ENCODE measurements at regions not wholly inside any gene's neighbourhood (a gene's known extent, or its start where the extent isn't known, plus 50 kb on each side); places are given as distances from the start of the nearest gene placed in this dataset.
A peak's percentile ranks its signal among the peaks of the same experiment; 100 is the strongest.

GRCh38 chr3:150146991-150147761 lies 176.5 kb upstream of the PFN2 start:
- FAIRE-seq (peak; percentile 86), DNase-seq (ENCODE audit: low read depth, low spot score) (peak; percentile 26)
- Histone ChIP-seq H3K27ac (ENCODE audit: control insufficient read depth, insufficient read depth, low read length) (peak overlapping the region; percentile 17), H3K36me3 (ENCODE audit: control insufficient read depth in 2 of 2, extremely low read depth in 1 of 2, insufficient read depth in 2 of 2, low read length in 2 of 2) (no peaks in the 10 kb centered on the region), H3K4me1 (ENCODE audit: control insufficient read depth, extremely low read depth, insufficient read depth, low read length) (peaks cover 19% of the 10 kb centered on the region), H2AFZ (ENCODE audit: control insufficient read depth, low read length) (peak overlapping the region; percentile 81), H3K9me1 (ENCODE audit: control insufficient read depth, extremely low read depth, insufficient read depth, low read length) (no peaks in the 10 kb centered on the region), H4K20me1 (ENCODE audit: control insufficient read depth, extremely low read depth, insufficient read depth, low read length) (no peaks in the 10 kb centered on the region), H3K4me2 (ENCODE audit: control insufficient read depth, extremely low read depth, insufficient read depth, low read depth, low read length) (peak overlapping the region; percentile 73), H3K9ac (ENCODE audit: control insufficient read depth, extremely low read depth, insufficient read depth, low read length) (peak overlapping the region; percentile 6), H3K4me3 (ENCODE audit: control insufficient read depth in 2 of 3, extremely low read depth in 1 of 3, insufficient read depth in 2 of 3, low read depth in 1 of 3, low read length in 3 of 3) (peak overlapping the region in 1 of 3 experiments; percentile 25), H3K9me3 (ENCODE audit: control insufficient read depth, low read depth, low read length) (no peaks in the 10 kb centered on the region), H3K79me2 (ENCODE audit: control insufficient read depth, insufficient read depth, low read length) (no peaks in the 10 kb centered on the region), H3K27me3 (ENCODE audit: control insufficient read depth, extremely low read depth, insufficient read depth, low read length) (no peaks in the 10 kb centered on the region)
- TF ChIP-seq EZH2 (IDR thresholded peaks at IDR 0.05; ENCODE audit: low read length): no peak
- dilution Hi-C loops (cut with MboI; ENCODE audit: extremely low pct_ligation_motif_present, low sequenced_read_pairs): no loop called here

DNA sequence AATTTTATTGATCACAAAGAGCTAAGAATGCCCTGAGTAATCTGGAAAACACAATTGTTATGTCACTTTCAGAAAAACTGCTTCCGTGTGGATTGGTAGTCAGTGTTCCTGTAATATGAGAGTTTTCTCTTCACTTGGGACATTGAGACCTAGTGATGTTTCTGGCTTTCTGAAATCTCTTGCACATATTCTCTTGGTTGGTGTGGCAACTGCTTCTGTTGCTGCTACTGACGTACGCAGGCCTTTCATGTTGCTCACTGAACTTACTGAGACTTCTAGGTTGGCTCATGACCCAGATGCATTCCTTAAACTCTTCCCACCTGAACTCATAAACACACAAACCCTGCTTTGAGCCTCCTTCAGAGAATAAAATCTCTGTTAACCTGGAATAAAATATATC lies 175.0 kb upstream of the PFN2 start:
- H2AFZ ChIP-seq (ENCODE audit: control insufficient read depth, low read length): no peak overlapping the region
- no peaks in the 10 kb centered on the region for H3K79me2 ChIP-seq (ENCODE audit: control insufficient read depth, insufficient read depth, low read length)
- no peak overlapping the region for H3K27ac ChIP-seq (ENCODE audit: control insufficient read depth, insufficient read depth, low read length)
- H4K20me1 ChIP-seq (ENCODE audit: control insufficient read depth, extremely low read depth, insufficient read depth, low read length): no peaks in the 10 kb centered on the region
- dilution Hi-C loops (cut with MboI; ENCODE audit: extremely low pct_ligation_motif_present, low sequenced_read_pairs): no loop called here
- H3K4me1 ChIP-seq (ENCODE audit: control insufficient read depth, extremely low read depth, insufficient read depth, low read length): peaks cover 19% of the 10 kb centered on the region
- FAIRE-seq (no peak), DNase-seq (ENCODE audit: low read depth, low spot score) (no peak)
- H3K36me3 ChIP-seq (ENCODE audit: control insufficient read depth in 2 of 2, extremely low read depth in 1 of 2, insufficient read depth in 2 of 2, low read length in 2 of 2): no peaks in the 10 kb centered on the region
- no peaks in the 10 kb centered on the region for H3K27me3 ChIP-seq (ENCODE audit: control insufficient read depth, extremely low read depth, insufficient read depth, low read length)
- no peak overlapping the region for H3K4me3 ChIP-seq (ENCODE audit: control insufficient read depth in 2 of 3, extremely low read depth in 1 of 3, insufficient read depth in 2 of 3, low read depth in 1 of 3, low read length in 3 of 3)
- no peaks in the 10 kb centered on the region for H3K9me1 ChIP-seq (ENCODE audit: control insufficient read depth, extremely low read depth, insufficient read depth, low read length)
- TF ChIP-seq EZH2 (IDR thresholded peaks at IDR 0.05; ENCODE audit: low read length): no peak
- TF ChIP-seq CTCF (optimal IDR thresholded peaks at IDR 0.05 in 1 of 3, IDR thresholded peaks at IDR 0.05 in 1 of 3, conservative IDR thresholded peaks at IDR 0.05 in 1 of 3; ENCODE audit: extremely low read depth in 1 of 3, insufficient read depth in 2 of 3, low read length in 3 of 3): no peak
- H3K4me2 ChIP-seq (ENCODE audit: control insufficient read depth, extremely low read depth, insufficient read depth, low read depth, low read length): no peak overlapping the region
- no peaks in the 10 kb centered on the region for H3K9me3 ChIP-seq (ENCODE audit: control insufficient read depth, low read depth, low read length)
- H3K9ac ChIP-seq (ENCODE audit: control insufficient read depth, extremely low read depth, insufficient read depth, low read length): no peak overlapping the region
